ENCODE measurements at regions not wholly inside any gene's neighbourhood (a gene's known extent, or its start where the extent isn't known, plus 50 kb on each side); places are given as distances from the start of the nearest gene placed in this dataset.

DNA sequence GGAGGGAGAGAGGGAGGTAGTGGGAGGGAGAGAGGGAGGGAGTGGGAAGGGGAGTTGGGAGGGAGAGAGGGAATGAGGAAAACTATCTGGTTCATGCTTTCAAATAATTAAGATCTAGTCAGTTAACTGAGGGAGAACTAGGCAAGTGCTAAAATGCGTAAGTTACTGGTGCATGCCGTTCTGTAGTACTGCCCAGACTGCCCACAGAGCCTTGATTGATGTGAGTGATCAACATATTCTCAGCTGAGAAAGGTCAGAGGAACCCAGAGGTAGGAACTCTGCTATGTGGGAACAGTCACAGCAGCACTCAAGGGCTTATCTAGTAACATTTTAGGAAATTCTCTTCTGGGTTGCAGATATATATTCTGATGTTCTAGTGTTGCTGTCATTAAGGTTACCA lies 149.8 kb upstream of the ROBO1 start:
- TF ChIP-seq EZH2phosphoT487 (IDR thresholded peaks at IDR 0.05; ENCODE audit: insufficient read depth, low read depth) (no peak), EZH2 (IDR thresholded peaks at IDR 0.05; ENCODE audit: insufficient read depth, poor library complexity, severe bottlenecking) (no peak)
